Suprapubic skin (tissue), 4 donors: ENCODE measurements at regions not wholly inside any gene's neighbourhood (a gene's known extent, or its start where the extent isn't known, plus 50 kb on each side); places are given as distances from the start of the nearest gene placed in this dataset.

ENCODE experiments used
- EP300 ChIP-seq: sonication (generic); formaldehyde crosslinking; IDR thresholded peaks from one replicate; pipeline ENCODE4 v1.6.1; 2017; ENCODE audit warnings: antibody characterized with exemption
- POLR2A ChIP-seq, 2 donors: fragments of 450-650 bp; IDR thresholded peaks; one replicate each; pipeline ENCODE4 v1.6.1; 2017; ENCODE audit warnings: antibody characterized with exemption in 2 of 2, mild to moderate bottlenecking in 2 of 2, moderate library complexity in 2 of 2
- POLR2AphosphoS5 ChIP-seq, 3 donors: sonication (generic); formaldehyde crosslinking; IDR thresholded peaks; one replicate each; pipeline ENCODE4 v1.6.1; 2017; ENCODE audit warnings: antibody characterized with exemption in 3 of 3
- TF ChIP-seq, protein P1 (sequence below), 2 donors: fragments of 200-600 bp in 1 of 2; fragments of 450-650 bp in 1 of 2; sonication (generic) in 1 of 2; IDR thresholded peaks; one replicate each; pipeline ENCODE4 v1.5.1; 2016 to 2019; ENCODE audit warnings: antibody characterized with exemption in 2 of 2, mild to moderate bottlenecking in 1 of 2, moderate library complexity in 1 of 2

DNA sequence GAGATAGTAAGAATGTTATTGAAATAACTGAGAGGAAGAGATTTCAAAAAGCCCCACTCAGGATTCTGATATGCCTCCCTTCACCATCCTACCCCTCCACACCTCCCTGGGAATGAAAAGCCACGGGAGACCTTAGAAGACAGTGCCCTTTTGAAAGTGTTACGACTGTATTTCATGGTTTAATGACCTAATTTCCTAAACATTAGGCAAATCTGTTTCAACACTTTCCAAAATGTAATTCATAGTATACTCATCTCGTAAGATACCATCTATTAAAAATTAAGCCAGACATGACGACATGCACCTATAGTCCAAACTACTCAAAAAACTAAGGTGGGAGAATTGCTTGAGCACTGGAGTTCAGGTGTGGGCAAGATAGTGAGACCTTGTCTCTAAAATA lies 106.3 kb downstream of the HNRNPD start:
- TF ChIP-seq, protein P1, sequence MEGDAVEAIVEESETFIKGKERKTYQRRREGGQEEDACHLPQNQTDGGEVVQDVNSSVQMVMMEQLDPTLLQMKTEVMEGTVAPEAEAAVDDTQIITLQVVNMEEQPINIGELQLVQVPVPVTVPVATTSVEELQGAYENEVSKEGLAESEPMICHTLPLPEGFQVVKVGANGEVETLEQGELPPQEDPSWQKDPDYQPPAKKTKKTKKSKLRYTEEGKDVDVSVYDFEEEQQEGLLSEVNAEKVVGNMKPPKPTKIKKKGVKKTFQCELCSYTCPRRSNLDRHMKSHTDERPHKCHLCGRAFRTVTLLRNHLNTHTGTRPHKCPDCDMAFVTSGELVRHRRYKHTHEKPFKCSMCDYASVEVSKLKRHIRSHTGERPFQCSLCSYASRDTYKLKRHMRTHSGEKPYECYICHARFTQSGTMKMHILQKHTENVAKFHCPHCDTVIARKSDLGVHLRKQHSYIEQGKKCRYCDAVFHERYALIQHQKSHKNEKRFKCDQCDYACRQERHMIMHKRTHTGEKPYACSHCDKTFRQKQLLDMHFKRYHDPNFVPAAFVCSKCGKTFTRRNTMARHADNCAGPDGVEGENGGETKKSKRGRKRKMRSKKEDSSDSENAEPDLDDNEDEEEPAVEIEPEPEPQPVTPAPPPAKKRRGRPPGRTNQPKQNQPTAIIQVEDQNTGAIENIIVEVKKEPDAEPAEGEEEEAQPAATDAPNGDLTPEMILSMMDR (IDR thresholded peaks at IDR 0.05), result no peak
- TF ChIP-seq POLR2AphosphoS5 (IDR thresholded peaks at IDR 0.05) (no peak), EP300 (no peak), POLR2A (IDR thresholded peaks at IDR 0.05) (no peak)
